ENCODE measurements at regions not wholly inside any gene's neighbourhood (a gene's known extent, or its start where the extent isn't known, plus 50 kb on each side); places are given as distances from the start of the nearest gene placed in this dataset.

- ATAC-seq (ENCODE audit: low read depth), result no peak
- no peak for DNase-seq
- no peak overlapping the region for H3K27ac Mint-ChIP-seq
- no peaks in the 10 kb centered on the region for H3K4me1 Mint-ChIP-seq
- no peaks in the 10 kb centered on the region for H3K36me3 Mint-ChIP-seq
- H3K9me3 Mint-ChIP-seq, result no peaks in the 10 kb centered on the region
- H3K27me3 Mint-ChIP-seq, result no peaks in the 10 kb centered on the region
- POLR2A ChIA-PET, result no interaction called here
- H3K4me3 Mint-ChIP-seq, result no peak overlapping the region
Observed at GRCh38 chr13:108574856-108575255, 54.6 kb upstream of the MYO16 start.

GRCh38 chr13:108575430-108575829 is 54.0 kb upstream of the MYO16 start:
- POLR2A ChIA-PET, result no interaction called here
- Mint-ChIP-seq H3K4me1 (no peaks in the 10 kb centered on the region), H3K9me3 (no peaks in the 10 kb centered on the region), H3K27me3 (no peaks in the 10 kb centered on the region), H3K36me3 (no peaks in the 10 kb centered on the region), H3K27ac (no peak overlapping the region), H3K4me3 (no peak overlapping the region)
- ATAC-seq (ENCODE audit: low read depth), result no peak
- no peak for DNase-seq
